Caco-2 (cell line): ENCODE measurements at regions not wholly inside any gene's neighbourhood (a gene's known extent, or its start where the extent isn't known, plus 50 kb on each side); places are given as distances from the start of the nearest gene placed in this dataset.
"Not testable (repeated sequence)": the region's sequence is repeated elsewhere in the genome, so short reads cannot be mapped to it uniquely, and the experiment has no call there.

ENCODE experiments used
- BruUV-seq: library from RNA; stranded (reverse); fragments of 400-500 nt; replicated peaks from 2 replicates; lab custom pipeline; 2021; lab: Mats Ljungman, UMichigan
- CTCF ChIA-PET: fragments of 300-600 bp; sonication (Branson Sonifier 250); formaldehyde crosslinking; loops from one replicate; lab custom pipeline; 2022; ENCODE audit warnings: antibody characterized with exemption; lab: Charles Lee
- POLR2A ChIA-PET: fragments of 300-600 bp; sonication (Branson Sonifier 250); formaldehyde crosslinking; loops from one replicate; lab custom pipeline; 2022; ENCODE audit warnings: antibody characterized with exemption; lab: Charles Lee
- DNase-seq, 2 experiments: peaks; one replicate each; pipeline versions ENCODE4 v3.0.0 to v3.0.0-alpha.2; 2020 to 2022
- H3K27me3 ChIP-seq: replicated peaks from 2 replicates; pipeline ENCODE4 v1.6.0; 2011; ENCODE audit warnings: low read length; ENCODE audit not compliant: control insufficient read depth, insufficient read depth
- H3K36me3 ChIP-seq: 2 replicates; pipeline ENCODE4 v1.5.1; 2011; ENCODE audit warnings: low read length; ENCODE audit not compliant: control insufficient read depth, insufficient read depth
- H3K4me1 ChIP-seq: fragments of 250-450 bp; sonication (Bioruptor Pico); 2 replicates; pipeline ENCODE4 v1.5.1; 2020; ENCODE audit warnings: mild to moderate bottlenecking
- H3K4me3 ChIP-seq: 2 replicates; pipeline ENCODE4 v1.5.1; 2011; ENCODE audit warnings: low read depth, mild to moderate bottlenecking, control low read depth, low read length
- H3K9me3 ChIP-seq: fragments of 250-450 bp; sonication (Bioruptor Pico); 2 replicates; pipeline ENCODE4 v1.5.1; 2020; ENCODE audit warnings: mild to moderate bottlenecking, moderate library complexity
- H3K27ac Mint-ChIP-seq: one replicate; pipeline ENCODE4 v1.8.0; 2022; ENCODE audit warnings: mixed read lengths; ENCODE audit not compliant: unreplicated experiment
- H3K27me3 Mint-ChIP-seq: one replicate; pipeline ENCODE4 v1.8.0; 2022; ENCODE audit warnings: mixed read lengths; ENCODE audit not compliant: insufficient read depth, unreplicated experiment
- H3K36me3 Mint-ChIP-seq: one replicate; pipeline ENCODE4 v1.8.0; 2022; ENCODE audit warnings: mild to moderate bottlenecking, mixed read lengths; ENCODE audit not compliant: insufficient read depth, unreplicated experiment
- H3K4me1 Mint-ChIP-seq: one replicate; pipeline ENCODE4 v1.8.0; 2022; ENCODE audit warnings: low read depth, mixed read lengths; ENCODE audit not compliant: unreplicated experiment
- H3K4me3 Mint-ChIP-seq: one replicate; pipeline ENCODE4 v1.8.0; 2022; ENCODE audit warnings: mild to moderate bottlenecking, moderate library complexity, mixed read lengths; ENCODE audit not compliant: unreplicated experiment
- H3K9me3 Mint-ChIP-seq: one replicate; pipeline ENCODE4 v1.8.0; 2022; ENCODE audit warnings: mixed read lengths; ENCODE audit not compliant: unreplicated experiment
- intact Hi-C: fragments of 100-400 bp; cut with micrococcal nuclease; formaldehyde crosslinking; loops from one replicate; pipeline ENCODE4 v1.10.0; 2022; ENCODE audit not compliant: unreplicated experiment
- TF ChIP-seq, protein P1 (sequence below), 2 experiments: fragments of 200-600 bp in 1 of 2; IDR thresholded peaks; 1 replicate in 1 of 2; 2 replicates in 1 of 2; pipeline versions ENCODE4 v1.5.1 to v1.8.0; 2011 to 2022; ENCODE audit warnings: antibody characterized with exemption in 1 of 2, control low read depth in 1 of 2, inconsistent platforms in 1 of 2, low read depth in 1 of 2, low read length in 1 of 2, mild to moderate bottlenecking in 1 of 2, moderate library complexity in 1 of 2; ENCODE audit not compliant: insufficient read depth in 1 of 2, severe bottlenecking in 1 of 2, unreplicated experiment in 1 of 2

DNA sequence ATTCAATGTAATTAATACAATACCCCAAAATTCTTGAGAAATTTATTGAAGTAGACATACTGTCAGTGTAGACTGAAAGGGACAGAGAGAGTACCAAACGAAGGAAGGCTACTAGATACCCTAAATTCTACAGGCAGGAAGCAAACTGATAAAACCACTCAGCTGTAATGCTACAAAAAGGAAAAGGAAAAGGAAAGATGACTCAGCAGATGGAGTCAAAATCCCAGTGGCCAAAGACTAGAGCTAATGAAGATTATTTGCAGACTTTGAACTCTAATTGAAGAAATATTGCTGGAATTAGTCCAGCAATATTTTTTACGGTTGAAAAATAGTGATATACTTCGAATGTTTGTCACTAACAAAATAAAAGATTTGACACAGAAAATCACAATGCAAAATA is 671.9 kb downstream of the BRINP3 start:
- TF ChIP-seq, protein P1, sequence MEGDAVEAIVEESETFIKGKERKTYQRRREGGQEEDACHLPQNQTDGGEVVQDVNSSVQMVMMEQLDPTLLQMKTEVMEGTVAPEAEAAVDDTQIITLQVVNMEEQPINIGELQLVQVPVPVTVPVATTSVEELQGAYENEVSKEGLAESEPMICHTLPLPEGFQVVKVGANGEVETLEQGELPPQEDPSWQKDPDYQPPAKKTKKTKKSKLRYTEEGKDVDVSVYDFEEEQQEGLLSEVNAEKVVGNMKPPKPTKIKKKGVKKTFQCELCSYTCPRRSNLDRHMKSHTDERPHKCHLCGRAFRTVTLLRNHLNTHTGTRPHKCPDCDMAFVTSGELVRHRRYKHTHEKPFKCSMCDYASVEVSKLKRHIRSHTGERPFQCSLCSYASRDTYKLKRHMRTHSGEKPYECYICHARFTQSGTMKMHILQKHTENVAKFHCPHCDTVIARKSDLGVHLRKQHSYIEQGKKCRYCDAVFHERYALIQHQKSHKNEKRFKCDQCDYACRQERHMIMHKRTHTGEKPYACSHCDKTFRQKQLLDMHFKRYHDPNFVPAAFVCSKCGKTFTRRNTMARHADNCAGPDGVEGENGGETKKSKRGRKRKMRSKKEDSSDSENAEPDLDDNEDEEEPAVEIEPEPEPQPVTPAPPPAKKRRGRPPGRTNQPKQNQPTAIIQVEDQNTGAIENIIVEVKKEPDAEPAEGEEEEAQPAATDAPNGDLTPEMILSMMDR (IDR thresholded peaks at IDR 0.05; ENCODE audit: insufficient read depth in 1 of 2, low read depth in 1 of 2, low read length in 1 of 2, severe bottlenecking in 1 of 2, unreplicated experiment in 1 of 2): no peak
- BruUV-seq: no TSS peak
- no peaks in the 10 kb centered on the region for H3K36me3 ChIP-seq
- no peaks in the 10 kb centered on the region for H3K9me3 Mint-ChIP-seq
- no peaks in the 10 kb centered on the region for H3K36me3 Mint-ChIP-seq
- intact Hi-C loops: loop anchor here (2.0 kb wide), 1 partner anchor 31 kb away; no protein-coding TSS in a partner anchor
- H3K27me3 Mint-ChIP-seq: no peaks in the 10 kb centered on the region
- H3K27ac Mint-ChIP-seq: no peak overlapping the region
- POLR2A ChIA-PET: no interaction called here
- H3K9me3 ChIP-seq: no peaks in the 10 kb centered on the region
- CTCF ChIA-PET: no interaction called here
- H3K4me3 ChIP-seq: no peak overlapping the region
- no peak for DNase-seq
- no peak overlapping the region for H3K4me3 Mint-ChIP-seq
- no peaks in the 10 kb centered on the region for H3K27me3 ChIP-seq
- no peaks in the 10 kb centered on the region for H3K4me1 ChIP-seq
- H3K4me1 Mint-ChIP-seq: peaks cover 23% of the 10 kb centered on the region

DNA sequence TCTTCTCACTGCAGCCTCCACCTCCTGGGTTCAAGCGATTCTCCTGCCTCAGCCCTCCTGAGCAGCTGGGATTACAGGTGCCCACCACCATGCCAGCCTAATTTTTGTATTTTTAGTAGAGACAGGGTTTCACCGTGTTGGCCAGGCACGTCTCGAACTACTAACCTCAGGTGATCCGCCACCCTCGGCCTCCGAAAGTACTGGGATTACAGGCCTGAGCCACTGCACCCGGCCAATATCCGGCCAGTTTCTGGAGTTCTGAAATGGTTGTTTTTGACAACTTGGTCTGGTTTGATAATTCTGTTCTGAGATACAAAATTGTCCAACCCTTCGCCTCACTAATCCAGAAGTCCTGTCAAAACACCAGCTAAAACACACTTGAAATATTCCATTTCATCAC is 667.0 kb downstream of the BRINP3 start:
- H3K27me3 ChIP-seq, H3K27me3 Mint-ChIP-seq, H3K27ac Mint-ChIP-seq, POLR2A ChIA-PET, H3K4me3 ChIP-seq, H3K9me3 Mint-ChIP-seq, BruUV-seq, H3K9me3 ChIP-seq, H3K36me3 ChIP-seq, H3K4me1 Mint-ChIP-seq, H3K4me3 Mint-ChIP-seq, H3K4me1 ChIP-seq, DNase-seq, H3K36me3 Mint-ChIP-seq, intact Hi-C loops, CTCF ChIA-PET: not testable (repeated sequence)

DNA sequence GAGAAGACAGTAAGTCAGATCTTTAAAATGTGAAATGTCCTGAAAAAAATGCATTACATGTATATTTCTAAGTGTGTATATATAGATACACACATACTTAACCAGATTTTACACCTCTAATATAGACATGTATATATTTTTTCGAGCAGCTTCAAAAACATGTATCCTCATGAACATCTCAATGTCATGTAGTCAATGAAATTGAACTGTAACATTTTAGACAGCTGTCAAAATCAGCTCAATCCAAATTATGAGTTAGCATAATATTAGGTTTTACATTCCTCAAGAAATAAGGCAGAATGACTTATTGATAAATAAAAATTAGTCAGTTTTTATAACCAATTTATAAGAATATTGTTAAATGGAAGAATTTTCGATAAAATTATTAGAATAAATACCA is 665.7 kb downstream of the BRINP3 start:
- BruUV-seq: no TSS peak
- intact Hi-C loops: no loop called here
- H3K4me3 Mint-ChIP-seq: no peak overlapping the region
- CTCF ChIA-PET: no interaction called here
- Histone ChIP-seq H3K4me1 (no peaks in the 10 kb centered on the region), H3K9me3 (no peaks in the 10 kb centered on the region), H3K36me3 (no peaks in the 10 kb centered on the region), H3K4me3 (no peak overlapping the region), H3K27me3 (no peaks in the 10 kb centered on the region)
- no peaks in the 10 kb centered on the region for H3K27me3 Mint-ChIP-seq
- H3K4me1 Mint-ChIP-seq: no peaks in the 10 kb centered on the region
- H3K27ac Mint-ChIP-seq: no peak overlapping the region
- H3K9me3 Mint-ChIP-seq: no peaks in the 10 kb centered on the region
- H3K36me3 Mint-ChIP-seq: no peaks in the 10 kb centered on the region
- DNase-seq: no peak
- POLR2A ChIA-PET: no interaction called here
- TF ChIP-seq, protein P1 (IDR thresholded peaks at IDR 0.05; ENCODE audit: insufficient read depth in 1 of 2, low read depth in 1 of 2, low read length in 1 of 2, severe bottlenecking in 1 of 2, unreplicated experiment in 1 of 2): no peak

DNA sequence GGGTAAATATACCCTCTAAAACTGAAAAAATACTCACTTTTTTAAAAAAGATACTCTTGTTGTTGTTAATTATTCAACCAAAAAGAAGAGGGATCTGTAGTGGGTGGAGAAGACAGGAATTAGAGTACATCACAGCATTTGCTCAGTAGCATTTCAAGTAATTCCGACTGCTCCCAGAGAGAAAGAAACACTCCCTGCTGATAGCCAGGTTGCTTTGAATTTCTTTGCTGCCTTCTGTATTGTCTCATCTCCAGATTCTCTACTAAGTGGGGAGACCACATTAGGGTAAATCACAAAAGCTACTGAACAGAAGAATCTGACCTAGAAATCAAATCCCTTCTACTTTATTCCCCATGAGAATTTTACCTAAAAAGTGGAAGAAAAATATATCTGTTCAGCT is 661.1 kb downstream of the BRINP3 start:
- no peaks in the 10 kb centered on the region for H3K27me3 Mint-ChIP-seq
- Histone ChIP-seq H3K4me3 (no peak overlapping the region), H3K4me1 (no peaks in the 10 kb centered on the region), H3K27me3 (no peaks in the 10 kb centered on the region), H3K36me3 (no peaks in the 10 kb centered on the region), H3K9me3 (no peaks in the 10 kb centered on the region)
- POLR2A ChIA-PET: no interaction called here
- H3K4me3 Mint-ChIP-seq: no peak overlapping the region
- DNase-seq: no peak
- no peaks in the 10 kb centered on the region for H3K9me3 Mint-ChIP-seq
- H3K36me3 Mint-ChIP-seq: no peaks in the 10 kb centered on the region
- TF ChIP-seq, protein P1 (IDR thresholded peaks at IDR 0.05; ENCODE audit: insufficient read depth in 1 of 2, low read depth in 1 of 2, low read length in 1 of 2, severe bottlenecking in 1 of 2, unreplicated experiment in 1 of 2): no peak
- CTCF ChIA-PET: no interaction called here
- no peak overlapping the region for H3K27ac Mint-ChIP-seq
- intact Hi-C loops: no loop called here
- no peaks in the 10 kb centered on the region for H3K4me1 Mint-ChIP-seq
- BruUV-seq: no TSS peak
